Loucy (cell line): ENCODE measurements at regions not wholly inside any gene's neighbourhood (a gene's known extent, or its start where the extent isn't known, plus 50 kb on each side); places are given as distances from the start of the nearest gene placed in this dataset.

Source experiments
- EZH2phosphoT487 ChIP-seq: fragments of 200-600 bp; IDR thresholded peaks from 2 replicates; pipeline ENCODE4 v1.6.1; 2018; ENCODE audit warnings: antibody characterized with exemption, mild to moderate bottlenecking, moderate library complexity, borderline replicate concordance
- TF ChIP-seq, protein P1 (sequence below): fragments of 200-600 bp; sonication (generic); conservative IDR thresholded peaks from 2 replicates; pipeline ENCODE4 v1.5.1; 2014; ENCODE audit warnings: mild to moderate bottlenecking, antibody characterized with exemption, low read length

DNA sequence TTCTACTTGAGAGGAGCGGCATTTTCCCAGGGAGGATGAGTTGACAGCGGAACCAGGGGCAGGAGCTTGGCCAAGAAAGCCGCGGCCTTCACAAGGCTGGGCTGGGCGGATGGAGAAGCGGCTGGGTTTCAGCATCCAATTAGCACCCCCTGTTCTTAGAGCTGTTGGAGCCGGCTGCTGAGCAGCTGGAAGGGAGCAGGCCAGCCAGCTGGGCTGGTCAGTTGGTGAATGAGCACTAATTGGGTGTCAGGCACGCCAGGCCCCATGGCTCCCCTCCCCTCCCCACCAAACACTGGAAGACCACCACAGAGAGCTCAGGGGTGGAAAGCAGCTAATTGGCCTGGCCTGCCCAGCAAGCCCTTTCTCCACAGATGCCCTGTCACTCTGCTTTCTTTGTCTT, 245.6 kb downstream of the RRAGC start:
- TF ChIP-seq, protein P1, sequence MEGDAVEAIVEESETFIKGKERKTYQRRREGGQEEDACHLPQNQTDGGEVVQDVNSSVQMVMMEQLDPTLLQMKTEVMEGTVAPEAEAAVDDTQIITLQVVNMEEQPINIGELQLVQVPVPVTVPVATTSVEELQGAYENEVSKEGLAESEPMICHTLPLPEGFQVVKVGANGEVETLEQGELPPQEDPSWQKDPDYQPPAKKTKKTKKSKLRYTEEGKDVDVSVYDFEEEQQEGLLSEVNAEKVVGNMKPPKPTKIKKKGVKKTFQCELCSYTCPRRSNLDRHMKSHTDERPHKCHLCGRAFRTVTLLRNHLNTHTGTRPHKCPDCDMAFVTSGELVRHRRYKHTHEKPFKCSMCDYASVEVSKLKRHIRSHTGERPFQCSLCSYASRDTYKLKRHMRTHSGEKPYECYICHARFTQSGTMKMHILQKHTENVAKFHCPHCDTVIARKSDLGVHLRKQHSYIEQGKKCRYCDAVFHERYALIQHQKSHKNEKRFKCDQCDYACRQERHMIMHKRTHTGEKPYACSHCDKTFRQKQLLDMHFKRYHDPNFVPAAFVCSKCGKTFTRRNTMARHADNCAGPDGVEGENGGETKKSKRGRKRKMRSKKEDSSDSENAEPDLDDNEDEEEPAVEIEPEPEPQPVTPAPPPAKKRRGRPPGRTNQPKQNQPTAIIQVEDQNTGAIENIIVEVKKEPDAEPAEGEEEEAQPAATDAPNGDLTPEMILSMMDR = no peak
- TF ChIP-seq EZH2phosphoT487 = no peak
